GM19043 (cell line): ENCODE measurements at regions not wholly inside any gene's neighbourhood (a gene's known extent, or its start where the extent isn't known, plus 50 kb on each side); places are given as distances from the start of the nearest gene placed in this dataset.
"Not testable (repeated sequence)": the region's sequence is repeated elsewhere in the genome, so short reads cannot be mapped to it uniquely, and the experiment has no call there.

Experiments
- ATAC-seq: cut with Tn5 transposase; IDR thresholded peaks from one replicate; pipeline ENCODE4 v1.9.1; 2021; ENCODE audit warnings: low read depth; ENCODE audit not compliant: unreplicated experiment

DNA sequence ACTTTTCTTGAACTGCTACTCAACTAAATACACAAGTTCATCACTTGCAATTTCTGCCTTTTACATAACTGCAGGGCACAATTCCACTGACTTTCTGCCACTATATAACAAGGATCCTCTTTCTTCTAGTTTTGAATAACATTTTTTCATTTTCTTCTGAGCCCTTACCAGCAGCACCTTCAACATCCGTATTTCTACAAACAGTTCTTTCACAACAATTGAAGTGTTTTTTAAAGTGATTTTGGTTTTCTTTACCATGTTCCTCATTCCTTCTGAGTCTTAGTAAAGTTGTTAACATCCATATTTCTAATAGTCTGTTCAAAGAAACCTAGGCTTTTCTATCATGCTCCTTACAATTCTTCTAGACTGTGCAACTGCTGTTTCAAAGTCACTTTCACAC is 127.2 kb upstream of the PITX1 start:
- no peak for ATAC-seq

DNA sequence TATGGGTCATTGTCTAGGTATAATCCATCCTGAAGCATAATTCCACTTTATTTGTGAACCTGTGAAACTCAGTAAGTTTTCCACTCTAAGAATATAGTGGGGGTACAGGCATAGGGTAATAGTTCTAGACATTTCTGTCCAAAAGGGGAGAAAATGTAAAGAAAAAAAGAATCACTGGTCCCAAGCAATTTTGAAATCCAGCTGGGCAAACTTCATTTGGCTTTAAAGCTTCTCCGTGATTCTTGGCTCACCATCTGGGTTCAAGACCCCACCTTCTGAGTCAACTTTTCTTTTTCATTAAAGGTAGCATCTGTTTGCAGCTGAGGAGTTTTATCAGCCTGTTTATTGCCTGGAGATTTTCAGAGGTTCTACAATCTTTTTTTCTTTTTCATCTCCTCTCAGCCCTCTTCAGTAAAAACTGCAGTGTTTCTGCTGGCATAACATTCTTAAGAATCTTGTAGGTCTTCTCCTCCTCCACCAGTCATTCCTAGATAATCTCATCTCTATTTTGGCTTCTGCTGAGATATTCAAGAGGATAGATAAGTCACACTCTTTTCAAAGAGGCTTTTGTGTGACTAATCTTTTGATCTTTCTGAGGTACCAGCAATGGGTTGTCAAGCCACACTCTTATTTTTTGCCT is 126.1 kb upstream of the PITX1 start:
- no peak for ATAC-seq

DNA sequence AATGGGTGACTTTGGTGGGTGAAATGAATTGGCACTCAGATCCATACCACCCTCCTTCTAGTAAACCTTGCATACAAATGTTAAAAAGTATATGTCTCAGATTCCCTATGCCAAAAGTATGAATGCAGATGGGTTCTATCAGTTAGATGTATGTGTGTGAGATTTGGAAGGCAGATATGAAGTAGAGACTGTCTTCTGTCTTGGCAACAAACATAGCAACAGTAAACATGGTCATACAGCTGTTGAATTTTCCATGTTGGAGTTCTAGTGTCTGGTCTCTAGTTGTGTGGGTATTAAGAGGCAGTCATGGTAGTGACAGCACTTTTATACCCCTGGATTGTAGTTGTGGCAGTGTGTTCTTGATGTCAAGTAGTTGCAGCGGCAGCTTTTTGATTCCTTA is 125.6 kb upstream of the PITX1 start:
- no peak for ATAC-seq

DNA sequence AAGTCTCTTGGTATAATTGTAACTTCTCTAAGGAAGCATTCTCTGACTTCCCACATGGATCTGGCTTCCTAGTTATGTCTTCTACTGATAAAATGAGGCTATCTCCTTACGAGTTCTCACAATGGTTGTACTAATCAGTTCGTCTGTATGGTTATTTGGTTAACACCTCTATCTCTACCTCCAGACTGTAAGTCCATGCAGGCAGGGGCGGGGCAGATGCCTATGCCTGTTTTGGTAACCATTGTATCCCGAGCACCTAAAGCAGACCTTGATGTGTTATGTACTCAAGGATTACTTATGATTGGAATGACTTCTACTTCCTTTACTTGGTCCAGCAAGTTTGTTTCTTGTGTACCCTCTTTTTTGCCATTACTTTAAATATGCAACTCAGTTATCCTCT is 125.0 kb upstream of the PITX1 start:
- no peak for ATAC-seq

DNA sequence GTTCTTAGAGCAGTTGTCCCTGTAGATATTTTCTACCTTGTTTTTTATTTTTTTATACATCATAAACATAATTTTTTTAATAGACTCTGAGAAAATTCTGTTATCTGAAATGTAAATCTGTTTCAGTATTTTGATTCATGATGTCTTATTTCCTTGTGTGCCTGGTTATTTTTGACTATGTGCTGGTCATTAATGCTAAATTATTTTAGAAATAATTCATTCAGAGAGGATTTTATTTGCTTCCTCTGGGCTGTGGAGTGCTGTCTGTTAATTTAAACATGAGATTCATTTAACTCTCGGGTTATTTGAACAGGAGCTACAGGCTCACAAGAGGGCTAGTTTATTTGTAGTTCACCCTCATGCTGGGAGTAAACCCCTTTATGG is 124.3 kb upstream of the PITX1 start:
- ATAC-seq = no peak

DNA sequence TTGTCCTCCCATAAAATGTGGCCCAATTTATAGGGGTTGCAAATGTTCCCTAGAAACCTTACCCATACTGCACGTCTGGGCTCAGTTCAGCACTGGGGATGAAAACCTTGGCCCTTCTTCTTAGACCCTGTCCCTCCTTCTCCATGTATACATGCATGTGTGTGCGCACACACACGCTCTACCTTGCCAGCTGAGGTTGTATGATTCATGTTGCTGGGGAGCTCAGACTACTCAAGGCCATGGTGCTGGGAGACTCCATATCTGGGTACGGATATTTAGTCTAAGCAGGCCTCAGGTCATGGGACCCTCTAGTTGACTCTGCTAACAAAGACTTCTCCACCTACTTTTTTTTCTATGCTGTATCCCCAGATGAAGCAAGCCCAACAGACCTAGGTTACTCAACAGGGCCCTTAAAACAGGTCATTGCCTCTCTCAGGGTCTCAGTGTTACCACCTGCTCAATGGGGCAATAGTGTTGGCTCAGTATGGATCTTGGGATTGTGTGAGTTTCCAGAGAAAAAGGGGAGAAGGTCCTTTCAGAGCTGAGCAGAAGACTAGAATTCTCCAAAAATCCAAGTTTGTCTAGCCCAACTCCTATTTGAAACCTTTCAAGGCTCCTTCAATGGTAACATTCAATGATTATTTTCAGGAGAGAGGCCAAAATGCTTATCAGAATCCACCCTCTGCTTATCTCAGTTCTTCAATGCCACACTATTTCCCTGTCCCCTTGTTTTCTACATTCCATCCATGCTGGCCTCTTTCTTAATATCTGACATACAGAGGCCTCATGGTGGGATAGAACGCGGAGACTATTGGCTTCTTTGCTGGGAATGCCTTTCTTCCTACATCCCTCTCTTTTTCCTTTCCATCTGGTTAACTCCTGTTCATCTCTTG is 123.6 kb upstream of the PITX1 start:
- no peak for ATAC-seq

DNA sequence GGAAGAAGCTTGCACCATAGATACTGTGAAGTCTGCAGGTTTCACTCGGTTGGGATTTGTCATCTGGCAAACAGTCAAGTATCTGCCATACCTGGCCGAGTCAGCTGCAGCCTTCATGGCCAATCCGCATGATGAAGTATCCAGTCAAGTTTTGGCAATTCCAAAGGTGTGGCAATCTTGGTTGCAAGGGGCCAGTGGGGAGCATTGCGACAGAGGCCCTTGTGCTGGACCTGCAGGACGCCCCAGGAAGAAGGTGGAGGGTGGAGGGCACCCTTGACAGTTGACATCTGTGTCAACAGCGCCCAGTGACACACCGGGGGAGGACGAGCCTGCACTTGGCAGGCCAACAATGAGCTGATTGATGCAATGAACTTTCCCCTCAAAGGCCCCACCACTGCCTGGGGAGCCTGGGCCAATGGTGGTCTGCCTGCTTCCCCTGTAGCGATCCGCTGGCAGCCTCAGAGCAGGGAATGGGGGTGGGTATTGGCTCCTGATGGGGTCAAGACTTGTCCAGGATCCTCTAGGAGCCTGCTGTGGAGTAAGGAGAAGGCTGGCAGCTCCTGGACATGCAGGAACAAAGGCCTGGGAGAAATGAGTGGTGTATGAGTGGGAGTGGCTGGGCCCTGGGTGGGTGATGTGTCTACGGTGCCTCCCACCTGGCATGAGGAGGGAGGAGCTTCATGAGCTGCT is 122.8 kb upstream of the PITX1 start:
- ATAC-seq = no peak

DNA sequence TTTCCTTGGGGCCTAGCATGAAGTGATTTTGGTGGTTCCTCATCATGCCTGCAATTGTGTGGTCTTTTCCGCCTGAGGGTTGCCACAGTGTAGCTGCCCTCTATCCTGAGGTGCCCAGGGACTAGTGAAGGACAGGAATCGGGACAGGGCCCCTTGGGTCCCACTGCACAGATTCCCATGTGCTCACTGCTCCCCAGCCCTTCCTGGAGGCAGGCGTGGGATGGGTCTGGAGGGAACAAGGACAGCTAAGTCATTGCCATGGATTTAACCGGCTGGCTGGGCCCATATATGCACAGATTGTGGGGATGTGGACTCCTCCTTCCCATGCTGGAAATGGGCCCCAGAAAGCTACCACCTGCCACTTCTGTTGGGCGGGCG is 122.3 kb upstream of the PITX1 start:
- no peak for ATAC-seq

DNA sequence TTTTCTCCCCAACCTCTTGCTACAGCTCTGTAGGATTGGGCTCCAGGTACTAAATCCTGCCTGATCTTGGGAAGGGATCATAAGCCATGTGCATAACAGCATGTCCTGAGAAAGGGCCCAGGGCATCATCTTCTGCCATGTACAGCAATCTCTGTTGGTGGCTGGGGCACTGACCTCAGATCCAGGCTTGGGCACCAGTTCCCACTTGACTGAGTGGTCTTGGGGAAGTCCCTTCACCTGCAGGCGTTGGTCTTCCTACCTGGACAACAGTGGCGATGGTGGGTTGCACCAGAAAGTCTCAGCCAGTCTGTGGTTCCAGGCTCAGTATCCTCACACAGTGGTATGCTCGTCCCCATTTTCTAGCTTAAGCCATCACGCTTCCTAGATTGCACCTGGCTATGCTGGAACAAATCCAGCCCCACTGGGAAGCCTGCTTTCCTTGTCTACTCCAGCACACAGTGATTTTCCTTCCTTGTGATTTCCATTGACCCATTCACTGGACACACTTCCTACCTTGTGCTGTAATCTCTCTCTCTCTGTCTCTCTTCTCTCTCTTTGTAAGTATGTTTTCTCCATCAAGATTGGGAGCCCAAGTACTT is 121.7 kb upstream of the PITX1 start:
- ATAC-seq = no peak

DNA sequence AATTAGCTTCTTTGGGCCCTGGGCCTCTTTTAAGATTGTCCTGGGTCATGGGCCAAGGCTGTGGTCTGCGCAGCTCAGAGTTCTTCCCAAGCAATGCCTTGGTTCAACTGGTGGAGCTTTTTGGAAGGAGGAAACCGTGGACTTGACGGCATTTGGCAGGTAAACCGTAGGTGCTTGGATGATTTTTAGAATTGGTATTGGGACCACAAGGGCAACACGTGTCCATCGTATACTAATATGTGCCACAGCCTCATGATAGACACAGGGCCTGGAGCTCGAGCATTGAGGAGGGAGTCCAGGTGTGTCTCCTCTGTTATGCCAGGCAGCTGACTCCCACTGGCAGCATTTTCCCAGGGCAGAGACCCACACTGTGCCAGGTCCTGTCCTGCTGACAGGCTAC is 120.9 kb upstream of the PITX1 start:
- no peak for ATAC-seq

DNA sequence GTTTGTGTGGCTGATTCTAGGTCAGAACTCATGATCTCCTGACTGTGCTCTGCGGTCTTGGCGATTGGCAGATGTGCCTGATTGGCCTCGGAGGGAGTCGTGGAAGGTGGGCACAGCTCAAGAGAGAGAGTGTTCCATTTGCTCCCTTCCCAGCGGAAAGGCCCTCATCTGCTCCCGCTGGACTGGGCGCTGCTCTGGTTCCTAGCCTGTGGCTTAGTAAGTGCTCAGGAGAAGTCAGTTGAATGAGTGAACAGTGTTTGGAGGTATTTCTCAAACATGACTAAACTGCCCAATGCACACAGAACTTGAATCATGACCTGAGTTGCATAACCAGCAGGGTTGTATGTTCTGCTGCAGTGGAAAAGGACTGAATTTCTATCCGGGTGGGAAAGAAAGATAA is 120.2 kb upstream of the PITX1 start:
- ATAC-seq = no peak

DNA sequence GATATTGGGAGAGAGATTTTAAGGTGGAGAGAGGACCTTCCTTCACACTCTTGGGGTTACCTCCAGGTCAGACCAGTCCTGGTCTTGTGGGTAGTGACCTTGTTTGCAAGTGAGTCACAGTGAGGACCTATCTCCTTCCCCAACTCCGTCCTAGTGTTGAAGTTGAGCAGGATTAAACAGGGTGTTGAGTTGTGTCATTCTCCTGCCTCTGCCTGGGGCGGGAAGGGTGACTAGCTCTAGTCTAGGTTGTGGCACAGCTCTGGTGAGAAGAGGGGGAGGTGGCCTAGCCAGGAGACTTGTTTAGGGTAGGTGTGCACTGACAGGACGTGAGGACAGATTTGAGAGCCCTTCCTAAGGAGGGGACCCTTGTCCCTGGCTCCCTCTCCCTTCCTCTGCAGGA is 119.6 kb upstream of the PITX1 start:
- ATAC-seq = no peak

DNA sequence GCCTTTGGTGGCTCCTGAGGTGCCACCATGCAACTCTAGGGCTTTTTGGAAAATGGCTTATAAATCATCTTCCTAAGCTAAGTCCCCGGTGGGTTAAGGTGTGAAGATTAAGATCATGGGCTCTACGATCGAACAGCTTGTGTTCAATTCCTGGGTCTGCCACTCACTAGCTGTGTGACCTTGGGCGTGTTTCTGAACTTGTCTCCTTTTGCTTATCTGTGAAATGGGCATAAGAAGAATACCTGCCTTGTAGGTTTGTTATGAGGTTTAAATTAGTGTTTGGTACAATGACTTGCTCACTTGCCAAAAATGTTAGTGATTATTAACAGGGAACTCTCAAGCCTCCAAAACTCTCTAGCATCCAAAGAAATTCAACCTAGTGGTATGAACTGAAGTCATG is 119.2 kb upstream of the PITX1 start:
- ATAC-seq = no peak

DNA sequence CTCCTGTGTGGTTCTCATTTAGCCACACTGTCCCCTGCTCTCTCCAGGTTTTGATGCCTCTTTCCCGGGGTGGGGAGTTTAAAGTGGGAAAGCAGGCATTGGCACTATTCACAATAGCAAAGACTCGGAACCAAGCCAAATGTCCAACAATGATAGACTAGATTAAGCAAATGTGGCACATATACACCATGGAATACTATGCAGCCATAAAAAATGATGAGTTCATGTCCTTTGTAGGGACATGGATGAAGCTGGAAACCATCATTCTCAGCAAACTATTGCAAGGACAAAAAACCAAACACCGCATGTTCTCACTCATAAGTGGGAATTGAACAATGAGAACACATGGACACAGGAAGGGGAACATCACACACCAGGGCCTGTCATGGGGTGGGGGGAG is 117.6 kb upstream of the PITX1 start:
- not testable (repeated sequence) for ATAC-seq

DNA sequence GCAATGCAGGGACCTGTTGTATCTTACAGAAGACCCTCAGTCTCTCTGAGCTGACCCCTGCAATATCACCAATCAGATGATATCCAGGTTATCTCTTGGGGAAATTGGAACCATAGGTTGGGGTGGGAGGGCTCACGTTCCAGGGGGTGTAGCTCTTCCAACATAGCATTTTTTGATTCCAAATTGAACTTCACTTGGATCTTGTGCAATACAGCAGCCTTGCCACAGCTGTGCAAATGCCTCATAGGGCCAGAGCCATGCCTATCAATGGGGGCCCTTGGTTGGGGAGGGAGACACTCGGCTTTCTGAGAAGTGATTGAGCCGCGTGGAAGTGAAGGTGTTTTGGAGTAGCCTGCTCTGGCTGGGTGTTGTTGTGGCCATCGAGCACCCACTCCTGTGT is 117.2 kb upstream of the PITX1 start:
- ATAC-seq = no peak

DNA sequence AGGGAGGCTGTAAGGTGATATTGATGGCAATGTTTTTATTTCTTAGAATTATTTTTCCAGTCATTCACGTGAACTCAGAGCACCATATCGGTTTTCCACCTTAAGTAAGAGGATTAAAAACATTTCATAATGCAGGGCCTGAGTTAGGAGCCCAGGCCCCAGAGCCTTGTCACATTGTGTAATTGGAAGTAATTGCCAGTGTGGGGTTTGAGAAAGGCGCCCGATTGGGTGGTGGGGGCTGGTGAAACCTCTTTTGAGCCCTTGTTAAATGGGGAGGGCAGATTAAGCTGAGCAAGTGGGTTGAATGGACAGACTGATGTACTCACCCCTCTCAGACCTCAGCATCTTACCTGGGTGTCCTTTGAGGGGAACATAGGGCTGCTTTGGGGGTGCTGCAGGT is 116.7 kb upstream of the PITX1 start:
- ATAC-seq = no peak

DNA sequence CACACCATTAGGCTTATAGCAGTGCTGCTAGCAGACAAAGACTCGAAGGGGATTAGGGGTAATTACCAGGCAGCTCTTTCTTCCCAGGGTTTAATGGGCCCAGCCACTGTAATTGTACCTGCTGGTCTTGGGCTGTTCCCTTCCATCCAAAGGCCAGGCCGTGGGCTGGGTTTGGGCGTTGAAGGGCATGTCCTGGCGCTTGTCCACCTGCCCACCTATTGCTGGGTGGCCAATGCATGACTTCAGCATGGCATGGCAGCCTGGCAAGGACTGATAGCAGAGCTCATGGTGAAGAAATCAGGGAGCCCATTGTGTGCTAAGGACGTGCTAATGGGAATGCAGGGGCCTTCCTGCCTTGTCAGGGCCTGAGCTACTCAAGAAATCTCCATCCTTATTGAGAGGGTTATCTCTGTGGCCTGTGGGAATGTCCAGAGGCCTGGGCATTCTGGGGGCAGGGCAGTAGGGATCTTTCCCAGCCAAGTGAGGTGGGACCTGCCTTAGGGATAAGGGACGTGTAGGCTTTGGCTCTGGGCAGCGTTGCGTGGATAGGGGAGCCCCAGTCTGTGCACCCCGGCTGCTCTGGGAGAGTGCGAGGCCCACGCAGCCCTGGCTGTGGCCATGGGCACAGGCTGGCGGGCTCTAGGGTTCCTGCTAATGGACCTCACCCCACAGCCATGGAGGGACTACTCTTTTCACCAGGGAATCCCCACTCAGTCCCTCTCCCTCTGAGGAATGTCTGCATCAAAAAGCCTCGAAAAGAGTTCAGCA is 116.1 kb upstream of the PITX1 start:
- no peak for ATAC-seq

DNA sequence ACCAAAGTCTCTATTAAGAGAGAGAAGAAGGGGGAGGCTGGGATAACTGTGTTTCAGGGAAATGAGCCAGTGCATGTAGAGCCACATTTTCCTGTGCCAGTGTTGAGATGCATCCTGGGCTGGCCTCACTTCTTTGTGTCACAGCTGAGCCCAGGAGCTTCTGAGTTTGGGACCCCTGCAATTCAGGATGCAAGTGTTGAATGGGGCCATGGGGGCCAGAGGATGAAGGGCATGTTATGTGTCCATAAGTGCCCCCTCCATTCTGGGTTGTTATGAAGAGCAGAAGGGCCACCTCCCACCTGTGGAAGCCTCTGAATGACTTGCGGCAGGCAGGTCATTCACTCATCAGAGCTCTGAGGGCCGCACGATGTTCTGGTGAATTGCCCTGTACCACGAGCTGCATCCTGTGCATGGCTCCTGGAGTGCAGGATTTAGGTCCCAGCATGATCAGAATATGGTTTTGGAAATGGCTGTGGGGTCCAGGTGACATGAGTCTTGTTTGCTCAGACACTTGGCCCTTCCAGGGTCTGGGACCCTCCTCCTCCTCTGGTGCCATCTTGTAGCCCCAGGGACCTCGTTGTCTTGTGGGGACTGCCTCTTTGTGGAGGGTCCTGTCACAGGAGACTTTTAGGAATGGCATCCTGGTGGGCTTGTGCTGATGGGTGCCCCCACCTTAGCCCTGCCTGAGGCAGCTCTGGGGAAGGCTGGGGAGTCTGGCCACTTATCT is 115.4 kb upstream of the PITX1 start:
- no peak for ATAC-seq

DNA sequence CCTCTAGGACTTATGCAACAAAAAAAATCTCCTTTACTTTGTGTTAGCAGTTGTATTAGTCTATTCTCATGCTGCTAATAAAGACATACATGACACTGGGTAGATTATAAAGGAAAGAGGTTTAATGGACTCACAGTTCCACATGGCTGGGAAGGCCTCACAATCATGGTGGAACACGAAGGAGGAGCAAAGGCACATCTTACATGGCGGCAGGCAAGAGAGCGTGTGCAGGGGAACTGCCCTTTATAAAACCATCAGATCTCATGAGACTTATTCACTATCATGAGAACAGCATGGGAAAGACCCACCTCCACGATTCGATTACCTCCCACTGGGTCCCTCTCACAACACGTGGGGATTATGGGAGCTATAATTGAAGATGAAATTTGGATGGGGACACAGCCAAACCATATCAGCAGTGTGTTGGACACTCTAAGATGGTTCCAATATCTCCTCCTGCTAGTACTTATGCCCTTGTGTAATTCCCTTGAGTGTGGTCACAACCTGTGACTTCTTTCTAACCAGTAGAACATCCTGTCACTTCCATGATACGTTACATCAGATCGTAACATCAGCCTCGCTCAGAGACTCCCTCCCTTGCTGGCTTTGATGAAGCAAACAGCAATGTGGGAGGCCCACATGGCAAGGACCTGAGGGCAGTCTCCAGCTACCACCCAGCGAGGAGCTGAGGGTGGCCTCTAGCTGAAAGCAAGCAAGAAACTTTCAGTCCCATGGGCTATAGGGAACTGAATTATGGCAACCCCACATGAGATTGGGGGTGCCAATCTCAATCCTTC is 113.5 kb upstream of the PITX1 start:
- ATAC-seq = no peak
